Islet precursor cell (in vitro differentiated cells): ENCODE measurements at regions not wholly inside any gene's neighbourhood (a gene's known extent, or its start where the extent isn't known, plus 50 kb on each side); places are given as distances from the start of the nearest gene placed in this dataset.

Experiments
- DNase-seq: peaks from one replicate; pipeline ENCODE4 v3.0.0-alpha.2; 2018

DNA sequence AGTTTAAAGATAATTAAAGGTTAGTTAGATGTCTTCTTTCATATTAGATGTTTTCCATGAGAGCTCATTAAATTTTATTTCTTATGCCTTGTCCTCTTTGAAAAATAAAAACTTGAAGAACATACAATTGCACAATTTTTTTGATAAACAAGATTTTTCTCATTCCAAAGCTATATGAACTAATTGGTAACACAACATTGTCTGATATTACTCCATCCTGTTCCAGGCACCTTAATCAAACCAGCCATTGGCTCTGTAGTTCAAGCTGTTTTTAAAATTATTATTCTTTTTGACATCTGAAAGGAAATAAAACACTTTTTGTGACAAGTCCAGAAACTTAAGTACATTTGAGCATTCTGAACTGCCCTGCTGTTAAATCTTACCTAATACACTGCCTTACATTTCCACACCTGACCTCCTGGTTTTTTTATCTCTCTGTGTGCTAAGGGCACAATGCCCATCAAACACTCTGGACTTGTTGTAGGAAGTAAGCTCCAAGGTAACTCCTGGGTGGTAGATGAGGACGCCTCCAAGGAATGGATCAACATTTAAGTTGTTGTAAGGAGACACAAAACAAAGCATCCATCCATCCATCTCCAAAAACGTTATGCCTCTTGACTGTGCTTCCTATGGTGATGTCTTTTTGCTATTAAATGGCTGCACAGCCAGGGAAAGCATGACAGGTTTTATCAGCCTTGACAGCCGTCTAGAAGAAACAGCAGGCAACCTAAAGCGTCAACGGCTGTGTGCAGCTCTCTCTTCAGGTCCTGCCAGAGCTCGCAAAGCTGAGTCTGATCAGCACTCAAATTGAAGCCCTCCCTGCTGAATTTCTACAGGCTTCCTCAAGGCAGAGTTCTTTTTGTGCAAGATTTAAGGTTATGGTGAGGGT, 449.9 kb upstream of the FLRT2 start:
- no peak for DNase-seq

DNA sequence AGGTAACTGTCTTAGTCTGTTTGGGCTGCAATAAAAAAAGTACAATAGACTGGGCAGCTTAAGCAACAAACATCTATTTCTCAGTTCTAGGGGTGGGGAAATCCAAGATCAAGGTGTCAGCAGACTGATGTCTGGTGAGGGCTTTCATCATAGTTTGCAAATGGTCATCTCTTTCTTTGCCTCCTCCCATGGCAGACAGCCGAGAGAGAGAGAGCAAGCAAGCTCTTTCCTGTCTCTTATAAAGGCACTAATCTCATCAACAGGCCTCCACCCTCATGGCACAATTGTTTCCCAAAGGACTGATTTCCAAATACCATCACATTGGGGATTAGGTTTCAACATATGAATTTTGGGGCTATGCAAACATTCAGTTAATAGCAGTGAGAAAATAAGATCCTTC, 445.6 kb upstream of the FLRT2 start:
- DNase-seq, result no peak

DNA sequence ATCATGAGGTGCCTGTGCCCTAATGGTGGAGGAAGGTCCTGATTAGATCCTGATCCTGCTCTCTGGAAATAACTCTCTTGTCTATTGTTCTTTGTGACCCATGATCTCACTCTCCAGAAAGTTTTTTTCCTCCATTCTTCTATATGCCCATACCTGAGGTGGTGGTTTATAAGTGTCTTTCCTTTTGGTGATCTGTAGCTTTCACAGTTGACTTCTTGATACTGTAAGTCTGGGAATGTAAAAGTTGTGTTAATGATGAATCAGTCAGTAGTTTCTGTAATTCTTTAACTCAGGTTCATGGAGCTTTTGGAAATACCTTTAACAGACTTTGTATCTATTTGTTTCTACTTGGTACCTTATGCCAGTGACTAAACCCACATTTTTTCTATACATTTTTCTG, 444.0 kb upstream of the FLRT2 start:
- DNase-seq, result no peak

DNA sequence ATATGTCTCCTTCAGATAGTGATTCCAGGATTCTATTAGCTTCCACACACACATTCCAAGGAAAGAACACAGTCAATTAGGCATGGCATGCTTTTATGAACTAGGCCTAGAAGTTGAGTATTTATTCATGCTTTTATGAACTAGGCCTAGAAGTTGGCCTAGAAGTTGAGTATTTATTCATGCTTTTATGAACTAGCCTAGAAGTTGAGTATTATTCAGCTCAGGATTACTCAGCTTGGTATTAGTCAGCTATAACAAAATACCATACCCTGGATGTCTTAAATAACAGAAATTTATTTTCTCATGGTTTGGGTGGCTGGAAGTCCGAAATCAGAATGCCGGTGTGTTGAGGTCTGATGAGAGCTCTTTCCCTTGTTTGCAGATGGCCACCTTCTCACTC, 442.7 kb upstream of the FLRT2 start:
- no peak for DNase-seq

DNA sequence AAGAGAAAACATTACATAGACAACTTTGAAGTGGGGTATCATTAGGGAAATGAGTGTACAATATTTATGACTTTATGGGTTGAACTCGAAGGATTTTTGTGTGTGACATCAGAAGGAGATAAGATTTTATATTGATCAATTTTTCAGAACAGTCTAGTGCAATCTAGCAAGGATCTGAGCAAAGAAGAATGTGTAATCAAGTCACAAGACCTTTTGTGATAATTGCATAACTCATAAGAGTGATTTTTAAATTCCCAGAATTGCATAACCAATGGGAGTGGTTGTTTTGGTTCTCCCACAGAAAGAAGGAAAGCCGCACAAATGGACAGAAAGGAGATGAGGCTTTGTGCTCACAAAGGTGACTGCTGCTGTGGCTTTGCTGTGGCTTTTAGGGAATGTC, 441.8 kb upstream of the FLRT2 start:
- DNase-seq, result no peak

DNA sequence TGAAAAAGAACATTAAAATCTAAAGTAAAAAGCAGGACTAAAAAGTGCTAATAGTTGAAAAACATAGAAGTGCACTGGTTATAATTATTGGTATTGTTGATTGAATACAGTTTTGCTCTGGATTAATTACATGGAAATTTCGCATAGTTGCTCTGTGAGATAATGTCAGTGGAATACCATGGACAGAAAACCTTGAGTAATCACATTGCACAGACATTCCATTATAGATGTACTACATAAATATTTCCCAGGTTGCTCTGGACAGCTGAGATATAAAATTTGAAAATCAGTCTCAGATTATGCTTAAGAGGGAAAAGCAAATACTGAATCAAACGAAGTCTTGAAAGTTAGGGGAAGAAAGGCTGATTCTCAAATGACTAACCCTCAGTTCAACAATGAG, 439.3 kb upstream of the FLRT2 start:
- no peak for DNase-seq

DNA sequence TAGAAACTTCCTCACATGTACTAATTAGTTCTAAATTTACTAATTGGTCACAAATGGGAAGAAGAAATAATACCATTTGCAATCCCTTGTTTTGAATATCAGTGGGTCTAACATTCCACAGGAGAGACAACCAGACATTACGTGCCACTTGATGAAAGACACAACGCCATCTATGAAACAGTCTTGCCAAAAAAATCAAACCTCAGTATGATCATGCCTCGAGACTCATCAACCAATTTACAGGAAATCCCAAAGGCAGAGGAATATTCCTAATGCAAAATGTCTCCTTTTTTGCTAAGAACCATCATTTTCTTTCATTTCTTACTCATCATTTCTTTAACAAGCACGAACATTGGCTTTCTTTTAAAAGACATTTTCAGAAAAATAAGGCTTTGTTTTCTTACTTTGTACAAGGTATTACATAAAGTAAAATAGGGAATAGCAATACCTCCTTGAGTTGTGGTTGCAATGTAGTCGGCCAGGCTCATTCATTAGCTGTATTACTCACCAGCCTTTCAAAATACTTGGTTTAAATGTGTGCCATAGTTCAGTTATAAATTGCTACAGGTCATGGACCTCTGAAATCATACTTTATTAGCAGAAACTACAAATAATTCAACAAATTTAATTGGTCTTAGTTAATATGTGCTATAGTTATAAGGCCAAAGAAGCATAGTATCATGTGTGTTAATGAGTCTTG, 436.2 kb upstream of the FLRT2 start:
- no peak for DNase-seq

DNA sequence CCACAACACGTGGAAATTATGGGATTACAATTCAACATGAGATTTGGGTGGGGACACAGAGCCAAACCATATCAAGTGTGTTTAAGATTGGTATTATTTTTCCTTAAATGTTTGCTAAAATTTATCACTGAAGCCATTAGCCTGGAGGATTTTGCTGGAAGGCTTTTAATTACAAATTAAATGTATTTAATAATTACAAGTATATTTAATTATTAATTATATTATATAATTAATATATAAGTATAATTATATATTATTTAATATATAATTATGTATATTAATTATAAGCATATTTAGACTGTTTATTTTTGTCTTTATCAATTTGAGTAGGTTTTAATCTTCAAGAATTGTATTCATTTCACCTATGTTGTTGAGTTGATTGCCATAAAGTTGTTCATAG, 427.4 kb upstream of the FLRT2 start:
- no peak for DNase-seq

DNA sequence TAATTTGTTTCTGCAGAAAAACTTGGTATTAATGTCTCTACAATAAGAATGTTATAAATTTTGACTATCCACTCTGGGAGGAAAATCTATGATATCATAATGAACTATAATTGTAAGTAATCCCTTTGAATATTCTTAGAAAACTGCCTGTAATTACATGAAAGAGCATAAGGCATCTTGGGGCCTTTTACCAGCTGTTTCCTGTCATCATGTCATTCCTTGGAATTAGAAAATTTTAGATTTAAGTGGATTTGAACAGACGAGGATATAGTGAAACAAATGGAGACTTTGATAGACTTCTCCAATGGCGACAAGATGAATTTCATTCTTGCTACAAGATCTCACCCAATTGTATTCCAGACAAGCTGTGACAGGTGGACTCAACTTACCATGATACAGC, 423.4 kb upstream of the FLRT2 start:
- no peak for DNase-seq

DNA sequence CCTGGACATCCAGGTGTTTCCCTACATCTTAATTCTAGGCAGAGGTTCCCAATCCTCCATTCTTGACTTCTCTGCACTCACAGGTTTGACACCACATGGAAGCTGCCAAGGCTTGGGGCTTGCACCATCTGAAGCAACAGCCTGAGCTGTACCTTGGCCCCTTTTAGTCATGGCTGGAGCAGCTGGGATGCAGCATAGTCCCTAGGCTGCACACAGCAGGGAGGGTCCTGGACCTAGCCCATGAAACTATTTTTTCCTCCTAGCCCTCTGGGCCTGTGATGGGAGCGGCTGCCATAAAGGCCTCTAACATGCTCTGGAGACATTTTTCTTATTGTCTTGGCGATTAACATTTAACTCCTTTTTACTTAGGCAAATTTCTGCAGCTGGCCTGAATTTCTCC, 417.2 kb upstream of the FLRT2 start:
- no peak for DNase-seq

DNA sequence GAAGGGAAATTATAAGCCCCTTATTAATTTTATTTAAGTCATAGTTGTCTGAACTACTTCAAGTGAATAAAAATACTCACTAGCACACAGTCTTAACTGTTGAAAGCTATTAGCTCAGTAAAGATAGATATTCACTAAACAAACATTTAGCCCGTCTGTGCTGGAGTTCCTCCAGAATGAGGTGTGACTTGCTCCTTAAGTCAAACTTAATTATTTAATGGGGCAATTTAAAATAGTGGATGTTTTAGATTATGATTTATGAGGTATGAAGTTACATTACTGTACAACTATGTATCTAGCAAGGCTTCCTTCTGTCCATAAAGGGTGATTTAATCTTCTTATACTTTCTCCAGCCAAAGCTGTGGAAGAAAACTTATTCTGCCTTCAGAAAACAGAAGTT, 414.0 kb upstream of the FLRT2 start:
- no peak for DNase-seq

DNA sequence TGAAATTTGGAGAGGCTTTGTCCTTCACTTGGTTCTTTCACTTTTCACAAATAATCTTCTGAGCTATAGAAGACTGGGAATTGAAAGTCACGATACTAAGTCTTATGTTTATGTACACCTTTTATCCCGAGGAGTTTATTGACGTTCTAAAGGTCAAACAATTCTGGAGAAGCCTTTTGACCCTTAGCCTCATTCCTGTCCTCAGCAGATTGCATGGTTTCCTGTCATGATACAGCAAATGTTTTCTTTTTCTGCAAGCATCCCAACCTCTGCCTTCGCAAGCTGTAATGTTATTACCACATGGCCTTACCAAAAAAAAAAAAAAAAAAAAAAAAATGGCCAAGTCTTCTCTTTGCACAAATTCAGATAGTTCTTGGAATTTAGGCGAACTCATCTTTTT, 411.7 kb upstream of the FLRT2 start:
- DNase-seq, result no peak

DNA sequence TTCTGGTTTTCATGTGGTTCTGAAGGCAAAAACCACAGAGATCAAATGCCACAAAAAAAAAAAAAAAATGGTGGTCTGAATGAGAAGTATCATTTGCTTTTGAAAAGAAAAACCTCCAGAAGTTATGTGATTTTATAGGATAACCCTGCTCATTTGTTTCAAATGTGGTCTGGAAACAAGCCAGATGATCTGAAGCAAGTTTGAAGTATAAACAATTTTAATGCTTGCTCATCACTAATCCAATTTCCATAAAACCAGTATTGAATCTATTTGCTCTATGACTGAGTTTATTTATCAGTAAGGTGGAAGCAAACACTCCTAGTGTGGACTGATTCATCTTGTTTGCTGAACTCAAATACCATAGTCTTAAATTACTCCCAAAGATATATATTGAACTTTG, 407.3 kb upstream of the FLRT2 start:
- no peak for DNase-seq

DNA sequence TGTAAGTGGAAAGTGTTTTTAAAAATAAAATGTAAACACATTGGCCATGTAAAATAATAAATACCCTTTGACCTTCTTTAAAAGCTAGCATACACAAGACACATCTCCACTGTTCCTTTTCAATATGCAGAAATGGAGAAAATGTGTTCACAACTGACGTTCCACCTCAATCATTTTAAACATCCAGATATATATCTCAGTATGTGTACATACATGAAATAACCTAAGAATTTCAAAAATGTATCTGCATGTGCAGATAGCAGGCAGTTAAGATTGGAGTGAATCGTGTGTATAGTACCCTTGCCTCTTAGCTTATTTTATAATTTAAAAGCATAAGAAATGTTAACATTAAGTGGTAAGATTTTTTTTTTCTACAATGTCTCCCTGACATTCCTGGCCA, 406.2 kb upstream of the FLRT2 start:
- no peak for DNase-seq

DNA sequence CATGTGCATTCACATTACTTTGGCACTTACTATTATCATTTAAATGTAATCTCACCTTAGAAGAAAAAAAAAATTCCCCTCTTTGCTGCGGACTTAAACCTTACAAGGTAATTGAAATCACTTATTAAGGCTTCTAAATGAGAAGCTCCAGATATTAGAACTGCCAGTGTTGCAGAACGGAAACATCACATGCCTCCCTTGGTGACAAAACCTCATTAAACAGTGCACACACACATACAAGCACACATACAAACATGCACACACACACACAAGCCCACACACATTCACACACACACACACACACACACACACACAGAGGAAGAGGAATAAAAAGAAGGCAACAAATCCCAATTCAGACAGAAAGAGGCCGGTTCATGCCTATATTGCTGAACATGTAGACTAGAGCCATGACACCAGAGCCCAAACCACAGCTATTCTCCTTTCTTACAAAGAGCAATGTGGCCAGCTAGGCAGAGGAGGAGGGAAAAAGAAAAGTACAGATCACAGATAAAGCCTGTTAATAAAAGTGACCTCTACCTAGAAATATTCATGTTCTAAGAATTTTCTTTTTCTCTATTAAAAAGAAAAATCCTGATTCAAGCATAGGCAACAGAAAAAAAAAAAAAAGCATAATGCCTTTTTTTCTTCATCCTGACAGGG, 405.2 kb upstream of the FLRT2 start:
- no peak for DNase-seq

DNA sequence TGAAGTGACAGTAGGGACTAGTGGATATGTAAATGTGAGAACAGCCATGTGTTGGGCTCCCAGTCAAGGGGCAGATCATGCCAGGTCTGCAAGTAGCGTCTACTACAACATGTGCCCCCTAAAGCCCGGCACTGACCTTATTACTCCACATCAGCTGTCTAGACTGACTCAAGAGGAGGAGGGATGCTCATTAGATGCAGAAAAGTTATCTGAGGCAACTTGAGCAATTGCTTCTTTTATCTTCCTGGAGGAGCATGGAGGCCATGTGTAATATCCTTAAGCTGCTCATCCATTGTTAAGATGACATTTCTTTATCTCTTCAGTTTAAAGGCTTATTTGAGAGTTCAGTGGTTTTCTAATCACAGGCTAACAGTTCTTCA, 404.7 kb upstream of the FLRT2 start:
- no peak for DNase-seq

DNA sequence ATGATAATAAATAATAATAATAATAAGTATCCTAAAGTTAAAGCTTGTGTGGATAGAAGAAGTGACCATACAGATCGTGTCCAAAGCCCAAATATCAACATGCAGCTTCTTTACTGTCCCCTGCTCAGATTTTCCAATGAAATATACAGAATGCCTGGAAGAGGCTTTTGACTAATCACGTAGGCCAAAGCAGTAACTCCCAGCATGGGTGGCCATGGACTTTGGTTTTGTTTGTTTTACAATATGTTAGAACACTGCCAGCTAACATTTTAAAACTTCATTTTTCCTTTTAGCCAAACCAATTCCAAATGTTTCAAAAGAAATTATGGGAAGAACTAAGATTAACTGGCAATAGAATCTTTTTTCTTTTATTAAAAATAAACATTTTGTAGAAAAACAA, 400.0 kb upstream of the FLRT2 start:
- no peak for DNase-seq

DNA sequence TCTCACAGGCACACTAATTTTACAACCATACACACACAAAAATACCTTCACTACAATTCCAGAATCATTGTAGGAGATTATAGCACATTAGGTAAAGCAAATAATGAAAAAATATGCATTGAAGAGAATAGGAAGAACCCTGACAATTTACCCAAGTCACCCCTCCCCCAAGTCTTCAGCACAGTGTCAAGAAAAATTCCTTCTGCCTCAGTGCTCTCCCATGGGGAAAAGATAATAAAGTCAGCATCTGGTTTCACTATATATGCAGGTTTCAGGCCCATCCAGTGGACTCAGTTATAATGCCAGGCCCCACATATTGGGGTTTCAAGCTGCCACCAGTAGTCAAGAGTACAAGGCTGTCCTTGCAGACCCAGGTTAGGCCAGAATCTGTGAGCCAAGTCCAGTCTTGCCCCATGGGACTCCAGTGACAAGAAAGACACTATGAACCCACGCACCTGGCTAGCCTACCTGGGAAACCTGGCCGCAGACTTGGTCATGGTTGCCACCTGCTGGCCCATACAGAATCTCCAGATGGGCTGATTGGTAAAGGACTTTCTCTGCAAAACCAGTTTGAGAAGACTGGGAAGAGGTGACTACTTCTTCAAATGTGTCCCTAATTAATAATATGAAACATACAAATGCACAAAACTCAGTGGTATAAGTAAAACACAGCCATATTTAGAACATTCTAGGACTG, 398.6 kb upstream of the FLRT2 start:
- peak; percentile 71 for DNase-seq

DNA sequence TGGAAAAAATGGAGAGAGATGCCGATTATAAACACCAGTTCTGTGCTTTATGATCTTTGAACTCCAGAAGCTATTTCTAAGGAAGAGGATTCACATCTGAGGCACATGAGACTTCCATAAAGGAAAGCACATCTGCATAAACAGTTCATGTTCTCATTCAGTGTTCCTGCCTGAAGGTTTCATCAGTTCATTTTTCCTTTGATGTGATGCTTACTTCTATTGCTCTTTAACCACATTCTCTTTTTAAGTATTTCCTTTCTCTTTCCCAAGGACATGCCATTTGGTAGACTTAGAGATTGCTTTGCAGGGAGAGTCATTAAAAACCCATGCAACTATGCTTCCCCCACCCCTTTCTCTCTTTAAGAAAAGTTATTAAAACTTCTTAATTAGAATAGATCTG, 387.0 kb upstream of the FLRT2 start:
- DNase-seq, result no peak

DNA sequence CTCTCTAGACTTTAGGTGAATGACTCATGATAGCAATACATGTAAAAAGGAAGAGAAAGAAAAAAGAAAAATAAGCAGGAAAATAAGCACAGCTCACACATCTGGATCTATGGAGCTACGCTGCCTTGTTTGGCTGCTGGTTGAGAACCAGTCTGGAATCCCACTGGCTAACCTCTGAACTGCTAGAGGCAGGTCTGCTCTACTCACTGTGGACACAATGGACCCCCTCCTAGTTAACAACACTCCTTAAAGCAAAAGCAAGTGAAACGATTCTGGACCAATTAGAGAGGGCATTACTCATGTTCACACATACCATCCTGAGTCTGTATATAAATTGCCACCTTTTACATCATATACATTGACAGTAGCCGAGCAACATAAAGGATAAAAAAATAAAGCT, 383.2 kb upstream of the FLRT2 start:
- no peak for DNase-seq

DNA sequence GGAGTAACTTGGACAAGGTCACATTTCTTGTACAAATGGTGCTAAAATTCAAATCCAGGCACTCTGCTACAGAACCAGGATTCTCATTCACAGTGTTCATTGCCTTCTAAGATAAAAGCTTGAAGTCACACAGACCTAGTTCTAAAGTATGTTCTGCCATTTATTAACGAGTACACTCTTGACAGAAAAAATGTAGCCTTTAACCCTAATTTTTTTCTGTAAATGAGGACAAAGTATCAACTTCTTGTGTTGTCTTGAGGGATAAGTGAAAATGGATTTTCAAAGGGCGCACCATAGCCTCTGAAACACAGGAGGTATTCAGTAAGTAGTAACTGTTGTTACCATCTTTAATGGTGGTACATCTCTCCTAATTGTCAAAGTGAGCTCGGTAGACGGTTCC, 379.8 kb upstream of the FLRT2 start:
- DNase-seq, result no peak

DNA sequence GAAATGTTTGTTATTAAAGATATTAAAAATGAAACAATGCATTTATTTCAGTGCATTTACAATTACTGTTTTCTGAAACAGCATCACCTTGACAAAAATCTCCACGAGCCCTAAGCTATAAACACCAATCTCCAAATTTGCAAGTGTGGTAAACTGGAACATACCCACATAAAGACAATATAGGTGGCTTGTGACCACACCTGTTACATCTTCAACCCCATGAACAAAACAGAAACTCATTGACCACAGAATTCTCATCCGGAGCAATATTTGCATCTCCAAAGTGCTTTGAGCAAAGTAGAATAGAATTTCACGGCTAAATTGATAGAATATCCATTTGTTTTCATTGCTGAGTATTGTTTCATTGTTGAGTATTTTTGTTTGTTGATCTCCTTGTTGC, 375.2 kb upstream of the FLRT2 start:
- DNase-seq, result no peak

DNA sequence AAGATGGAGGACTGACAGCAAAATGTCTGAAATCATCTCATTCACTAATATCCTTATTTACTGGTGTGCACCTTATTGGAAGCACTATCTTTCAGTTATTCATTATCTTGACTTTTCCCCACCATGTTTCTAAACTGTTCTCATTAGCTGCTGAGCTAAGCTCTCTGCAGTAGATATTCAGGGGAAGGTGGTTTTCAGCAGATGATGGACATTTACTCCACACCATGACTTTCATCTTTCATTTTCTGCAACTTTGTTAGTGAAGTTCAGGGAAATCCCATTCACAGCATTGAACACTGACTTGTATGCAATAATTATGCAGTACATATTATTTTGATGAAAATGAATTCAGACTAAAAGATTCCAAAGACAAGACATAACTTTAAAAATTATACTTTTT, 373.6 kb upstream of the FLRT2 start:
- no peak for DNase-seq

DNA sequence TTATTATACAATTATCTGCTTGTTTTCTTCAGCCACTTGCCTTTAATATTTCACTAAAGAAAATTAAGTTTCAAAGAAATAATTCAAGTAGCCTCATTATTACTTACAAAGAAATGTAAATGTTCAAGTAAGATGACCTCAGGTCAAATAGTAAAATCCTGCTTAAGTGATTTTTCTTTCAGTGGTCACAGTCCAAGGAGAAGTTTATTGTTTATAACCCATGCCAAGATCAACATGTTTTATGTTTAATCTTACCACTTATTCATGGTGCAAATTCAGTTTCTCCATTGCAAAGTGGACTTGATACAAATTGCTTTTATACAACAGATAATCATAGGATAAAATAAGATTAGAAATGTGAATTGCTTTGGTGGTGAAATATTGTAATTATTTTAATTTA, 370.2 kb upstream of the FLRT2 start:
- DNase-seq, result no peak
